ENCODE measurements at regions not wholly inside any gene's neighbourhood (a gene's known extent, or its start where the extent isn't known, plus 50 kb on each side); places are given as distances from the start of the nearest gene placed in this dataset.

- Histone ChIP-seq H3K4ac (replicated peaks; ENCODE audit: insufficient read length, low read depth, low read length) (no peak overlapping the region), H4K91ac (replicated peaks; ENCODE audit: insufficient read length, low read length) (no peak overlapping the region), H3K14ac (ENCODE audit: insufficient read length) (no peak overlapping the region), H3K4me2 (ENCODE audit: insufficient read depth in 1 of 2, low read depth in 2 of 2, low read length in 2 of 2) (no peak overlapping the region), H4K20me1 (replicated peaks in 1 of 2; ENCODE audit: control insufficient read depth in 1 of 2, insufficient read depth in 2 of 2, low read length in 2 of 2) (no peaks in the 10 kb centered on the region), H2AFZ (ENCODE audit: low read length) (no peak overlapping the region), H3K9me3 (ENCODE audit: insufficient read depth in 2 of 2, low read depth in 1 of 2, low read length in 1 of 2) (no peaks in the 10 kb centered on the region), H3K18ac (ENCODE audit: extremely low read depth, low read length) (no peak overlapping the region), H4K8ac (ENCODE audit: extremely low read depth, insufficient read depth, low read length) (0 out of 2 replicates have a peak overlapping the region, but pooled peaks have one; percentile 57), H2BK15ac (ENCODE audit: low read length) (no peak overlapping the region), H2BK12ac (ENCODE audit: low read depth, low read length) (no peak overlapping the region), H2BK20ac (ENCODE audit: low read length) (no peak overlapping the region), H3K9ac (replicated peaks in 1 of 4; ENCODE audit: extremely low read depth in 1 of 4, low read depth in 3 of 4, low read length in 3 of 4) (no peak overlapping the region), H3K79me2 (ENCODE audit: control insufficient read depth in 1 of 2, insufficient read depth in 2 of 2, low read length in 2 of 2) (no peaks in the 10 kb centered on the region), H3K4me3 (ENCODE audit: extremely low read depth in 1 of 4, insufficient read depth in 2 of 4, low read depth in 3 of 4, low read length in 4 of 4) (no peak overlapping the region), H2BK120ac (replicated peaks; ENCODE audit: low read depth, low read length) (no peak overlapping the region), H2AK5ac (ENCODE audit: low read depth, low read length) (no peak overlapping the region), H3K27me3 (replicated peaks in 1 of 4; ENCODE audit: control insufficient read depth in 3 of 4, extremely low read depth in 1 of 4, insufficient read depth in 3 of 4, low read length in 3 of 4) (no peaks in the 10 kb centered on the region), H3K23me2 (ENCODE audit: low read depth, low read length) (no peaks in the 10 kb centered on the region), H3K36me3 (ENCODE audit: control insufficient read depth in 2 of 4, insufficient read depth in 4 of 4, low read length in 3 of 4) (no peaks in the 10 kb centered on the region), H3K27ac (ENCODE audit: low read depth, low read length) (no peak overlapping the region), H3K79me1 (ENCODE audit: low read depth, low read length) (no peaks in the 10 kb centered on the region), H3K23ac (ENCODE audit: insufficient read length) (no peak overlapping the region), H3K56ac (replicated peaks; ENCODE audit: insufficient read length, low read depth, low read length) (no peak overlapping the region), H4K5ac (ENCODE audit: insufficient read length, low read depth, low read length) (no peak overlapping the region), H2BK5ac (ENCODE audit: low read depth, low read length) (no peak overlapping the region), H3K4me1 (replicated peaks in 1 of 4; ENCODE audit: control insufficient read depth in 3 of 4, insufficient read depth in 4 of 4, low read length in 3 of 4) (no peaks in the 10 kb centered on the region)
- DNase-seq (ENCODE audit: low read depth in 1 of 2, low spot score in 2 of 2), result no peak
- no peak for FAIRE-seq
- CTCF ChIA-PET (ENCODE audit: partially characterized antibody), result interaction anchor here (0.5 to 2.9 kb wide), 6 partner anchors 10 to 949 kb away, joined by 3 to 10 read pairs (median 4); no protein-coding TSS in a partner anchor
- POLR2A ChIA-PET (ENCODE audit: partially characterized antibody), result no interaction called here
- 92% methylated on average over 12 of the region's 12 CpGs; no CpG with 5 or more reads in 1 of the 2 experiments for WGBS, 2 experiments (ENCODE audit: extremely low coverage in 1 of 2, insufficient coverage in 1 of 2, insufficient read length in 1 of 2, insufficient replicate concordance in 2 of 2, low coverage in 1 of 2, low lambda C conversion rate in 2 of 2, missing lambda C conversion rate in 1 of 2)
- TF ChIP-seq ATF2 (IDR thresholded peaks at IDR 0.05; ENCODE audit: low read length) (no peak), JUND (IDR thresholded peaks at IDR 0.05; ENCODE audit: low read length) (no peak), SUZ12 (IDR thresholded peaks at IDR 0.05; ENCODE audit: low read length) (no peak), HDAC6 (IDR thresholded peaks at IDR 0.05; ENCODE audit: low read depth, low read length) (no peak), CBX5 (IDR thresholded peaks at IDR 0.05; ENCODE audit: low read depth, low read length) (no peak), ZNF274 (IDR thresholded peaks at IDR 0.05; ENCODE audit: borderline replicate concordance, extremely low read depth, low read length) (no peak), GABPA (IDR thresholded peaks at IDR 0.05; ENCODE audit: borderline replicate concordance, insufficient read depth, low read length) (no peak), TAF1 (IDR thresholded peaks at IDR 0.05; ENCODE audit: low read depth, low read length) (no peak), SP4 (IDR thresholded peaks at IDR 0.05; ENCODE audit: low read length) (no peak), POLR2AphosphoS5 (IDR thresholded peaks at IDR 0.05; ENCODE audit: low read depth, low read length) (no peak), MAX (IDR thresholded peaks at IDR 0.05) (no peak)
These were observed 639.4 kb downstream of the SEMA5A start for GRCh38 chr5:8906303-8906967.

Data from H1 (cell line).